ENCODE measurements at regions not wholly inside any gene's neighbourhood (a gene's known extent, or its start where the extent isn't known, plus 50 kb on each side); places are given as distances from the start of the nearest gene placed in this dataset.

GRCh38 chr15:62502451-62502850 lies 337.4 kb upstream of the C2CD4B start:
- Histone ChIP-seq H4K20me1 (ENCODE audit: insufficient read depth, low read length) (no peaks in the 10 kb centered on the region), H3K79me2 (ENCODE audit: insufficient read depth, low read length) (no peaks in the 10 kb centered on the region), H3K27ac (ENCODE audit: low read depth, low read length) (no peak overlapping the region), H3K4me3 (ENCODE audit: insufficient read depth, low read depth, low read length) (no peak overlapping the region), H3K27me3 (ENCODE audit: insufficient read depth, low read length) (no peaks in the 10 kb centered on the region), H2AFZ (ENCODE audit: low read depth, low read length) (no peak overlapping the region), H3K36me3 (ENCODE audit: insufficient read depth, low read length) (no peaks in the 10 kb centered on the region), H3K9me3 (ENCODE audit: insufficient read depth, low read depth, low read length) (no peaks in the 10 kb centered on the region), H3K4me2 (ENCODE audit: low read length) (no peak overlapping the region), H3K4me1 (ENCODE audit: insufficient read depth, low read length) (peaks cover 18% of the 10 kb centered on the region), H3K9ac (ENCODE audit: low read length) (no peak overlapping the region)
- no peaks in the 10 kb centered on the region for H3K36me3 Mint-ChIP-seq (ENCODE audit: low read depth, unreplicated experiment)
- no peak overlapping the region for H3K4me3 Mint-ChIP-seq (ENCODE audit: unreplicated experiment)
- no peak for DNase-seq (ENCODE audit: low read depth)
- H3K27me3 Mint-ChIP-seq (ENCODE audit: low read depth, unreplicated experiment), result no peaks in the 10 kb centered on the region
- no peak for FAIRE-seq
- H3K4me1 Mint-ChIP-seq (ENCODE audit: low read depth, unreplicated experiment), result peaks cover 43% of the 10 kb centered on the region
- no peaks in the 10 kb centered on the region for H3K9me3 Mint-ChIP-seq (ENCODE audit: unreplicated experiment)
- H3K27ac Mint-ChIP-seq (ENCODE audit: unreplicated experiment), result no peak overlapping the region
- TF ChIP-seq EZH2 (IDR thresholded peaks at IDR 0.05; ENCODE audit: insufficient read depth, low read length) (no peak), CTCF (IDR thresholded peaks at IDR 0.05; ENCODE audit: insufficient read depth, low read depth, low read length) (no peak)

GRCh38 chr15:62503451-62503850 lies 338.4 kb upstream of the C2CD4B start:
- no peak overlapping the region for H3K27ac ChIP-seq (ENCODE audit: low read depth, low read length)
- H3K9ac ChIP-seq (ENCODE audit: low read length), result no peak overlapping the region
- H3K27me3 ChIP-seq (ENCODE audit: insufficient read depth, low read length), result no peaks in the 10 kb centered on the region
- no peaks in the 10 kb centered on the region for H3K27me3 Mint-ChIP-seq (ENCODE audit: low read depth, unreplicated experiment)
- no peaks in the 10 kb centered on the region for H3K79me2 ChIP-seq (ENCODE audit: insufficient read depth, low read length)
- no peaks in the 10 kb centered on the region for H3K9me3 Mint-ChIP-seq (ENCODE audit: unreplicated experiment)
- no peak for DNase-seq (ENCODE audit: low read depth)
- FAIRE-seq, result no peak
- no peaks in the 10 kb centered on the region for H3K36me3 Mint-ChIP-seq (ENCODE audit: low read depth, unreplicated experiment)
- no peak overlapping the region for H2AFZ ChIP-seq (ENCODE audit: low read depth, low read length)
- peaks cover 36% of the 10 kb centered on the region for H3K4me1 Mint-ChIP-seq (ENCODE audit: low read depth, unreplicated experiment)
- H3K4me3 ChIP-seq (ENCODE audit: insufficient read depth, low read depth, low read length), result no peak overlapping the region
- H4K20me1 ChIP-seq (ENCODE audit: insufficient read depth, low read length), result no peaks in the 10 kb centered on the region
- H3K4me3 Mint-ChIP-seq (ENCODE audit: unreplicated experiment), result peak overlapping the region; percentile 4
- no peaks in the 10 kb centered on the region for H3K9me3 ChIP-seq (ENCODE audit: insufficient read depth, low read depth, low read length)
- no peak for TF ChIP-seq CTCF (IDR thresholded peaks at IDR 0.05; ENCODE audit: insufficient read depth, low read depth, low read length)
- no peak for TF ChIP-seq EZH2 (IDR thresholded peaks at IDR 0.05; ENCODE audit: insufficient read depth, low read length)
- no peak overlapping the region for H3K27ac Mint-ChIP-seq (ENCODE audit: unreplicated experiment)
- no peak overlapping the region for H3K4me2 ChIP-seq (ENCODE audit: low read length)
- peaks cover 18% of the 10 kb centered on the region for H3K4me1 ChIP-seq (ENCODE audit: insufficient read depth, low read length)
- H3K36me3 ChIP-seq (ENCODE audit: insufficient read depth, low read length), result no peaks in the 10 kb centered on the region

- Histone ChIP-seq H3K27ac (ENCODE audit: low read depth, low read length) (no peak overlapping the region), H3K9ac (ENCODE audit: low read length) (no peak overlapping the region), H2AFZ (ENCODE audit: low read depth, low read length) (no peak overlapping the region), H3K27me3 (ENCODE audit: insufficient read depth, low read length) (no peaks in the 10 kb centered on the region), H3K4me3 (ENCODE audit: insufficient read depth, low read depth, low read length) (no peak overlapping the region), H3K9me3 (ENCODE audit: insufficient read depth, low read depth, low read length) (no peaks in the 10 kb centered on the region), H3K36me3 (ENCODE audit: insufficient read depth, low read length) (no peaks in the 10 kb centered on the region), H3K4me2 (ENCODE audit: low read length) (peak overlapping the region; percentile 60), H4K20me1 (ENCODE audit: insufficient read depth, low read length) (no peaks in the 10 kb centered on the region), H3K4me1 (ENCODE audit: insufficient read depth, low read length) (peaks cover 18% of the 10 kb centered on the region), H3K79me2 (ENCODE audit: insufficient read depth, low read length) (no peaks in the 10 kb centered on the region)
- Mint-ChIP-seq H3K4me3 (ENCODE audit: unreplicated experiment) (peak overlapping the region; percentile 41), H3K36me3 (ENCODE audit: low read depth, unreplicated experiment) (no peaks in the 10 kb centered on the region), H3K4me1 (ENCODE audit: low read depth, unreplicated experiment) (peaks cover 25% of the 10 kb centered on the region), H3K27me3 (ENCODE audit: low read depth, unreplicated experiment) (no peaks in the 10 kb centered on the region), H3K27ac (ENCODE audit: unreplicated experiment) (no peak overlapping the region), H3K9me3 (ENCODE audit: unreplicated experiment) (no peaks in the 10 kb centered on the region)
- TF ChIP-seq EZH2 (IDR thresholded peaks at IDR 0.05; ENCODE audit: insufficient read depth, low read length) (no peak), CTCF (IDR thresholded peaks at IDR 0.05; ENCODE audit: insufficient read depth, low read depth, low read length) (no peak)
- FAIRE-seq, result peak; percentile 34
- DNase-seq (ENCODE audit: low read depth), result no peak
Measured at GRCh38 chr15:62505762-62506161, 340.7 kb upstream of the C2CD4B start.
